B cell (primary cell): ENCODE measurements at regions not wholly inside any gene's neighbourhood (a gene's known extent, or its start where the extent isn't known, plus 50 kb on each side); places are given as distances from the start of the nearest gene placed in this dataset.

Source experiments
- ATAC-seq: fragments of 200-7000 bp; cut with Tn5 transposase; one replicate; pipeline ENCODE4 v1.10.0; 2021; ENCODE audit warnings: low read depth, mild to moderate bottlenecking, moderate number of reproducible peaks, moderate library complexity
- CTCF ChIA-PET: fragments of 350-600 bp; sonication (Branson Sonifier 250); formaldehyde crosslinking; loops from one replicate; lab custom pipeline; 2021; ENCODE audit warnings: antibody characterized with exemption, inconsistent platforms; lab: Charles Lee
- POLR2A ChIA-PET: fragments of 350-600 bp; sonication (Branson Sonifier 250); formaldehyde crosslinking; loops from one replicate; lab custom pipeline; 2021; ENCODE audit warnings: antibody characterized with exemption; lab: Charles Lee
- DNase-seq: peaks from one replicate; pipeline ENCODE4 v3.0.0; 2013
- H2AFZ ChIP-seq: 2 replicates; pipeline ENCODE4 v1.6.1; 2012; ENCODE audit warnings: mild to moderate bottlenecking, low read depth, low read length; ENCODE audit not compliant: insufficient read depth, poor library complexity, severe bottlenecking
- H3K27ac ChIP-seq, 2 donors: 1 replicate in 1 of 2; 2 replicates in 1 of 2; pipeline ENCODE4 v1.5.1; 2012 to 2013; ENCODE audit warnings: low read length in 2 of 2, mild to moderate bottlenecking in 2 of 2, moderate library complexity in 1 of 2
- H3K27me3 ChIP-seq, 4 experiments: fragments of 200-600 bp in 1 of 4; sonication (generic) in 1 of 4; replicated peaks in 1 of 4; 1 replicate in 2 of 4; 2 replicates in 2 of 4; pipeline versions ENCODE4 v1.6.1 to v1.7.0; 2013 to 2016; ENCODE audit warnings: low read length in 3 of 4, mild to moderate bottlenecking in 2 of 4, mixed read lengths in 1 of 4, moderate library complexity in 1 of 4; ENCODE audit not compliant: insufficient read depth in 4 of 4, control insufficient read depth in 3 of 4; ENCODE audit errors: control extremely low read depth in 1 of 4
- H3K36me3 ChIP-seq, 2 experiments: replicated peaks in 1 of 2; 1 replicate in 1 of 2; 2 replicates in 1 of 2; pipeline versions ENCODE4 v1.6.1 to v1.7.1; 2013; ENCODE audit warnings: low read length in 1 of 2; ENCODE audit not compliant: insufficient read depth in 2 of 2, control insufficient read depth in 1 of 2; ENCODE audit errors: control extremely low read depth in 1 of 2, extremely low read depth in 1 of 2
- H3K4me1 ChIP-seq, 2 donors: fragments of 200-600 bp in 1 of 2; sonication (generic) in 1 of 2; 1 replicate in 1 of 2; 2 replicates in 1 of 2; pipeline versions ENCODE4 v1.5.1 to v1.6.1; 2013 to 2017; ENCODE audit warnings: low read length in 2 of 2; ENCODE audit not compliant: control insufficient read depth in 2 of 2, insufficient read depth in 2 of 2
- H3K4me2 ChIP-seq: replicated peaks from 2 replicates; pipeline ENCODE3; 2012; ENCODE audit warnings: mild to moderate bottlenecking, low read depth, low read length; ENCODE audit not compliant: poor library complexity, severe bottlenecking
- H3K4me3 ChIP-seq, 5 experiments: fragments of 200-600 bp in 1 of 5; sonication (generic) in 1 of 5; 1 replicate in 3 of 5; 2 replicates in 2 of 5; pipeline versions ENCODE4 v1.5.1 to v1.7.0; 2011 to 2016; ENCODE audit warnings: low read length in 4 of 5, mild to moderate bottlenecking in 4 of 5, low read depth in 2 of 5, control low read depth in 1 of 5, moderate library complexity in 1 of 5; ENCODE audit not compliant: insufficient read depth in 1 of 5; ENCODE audit errors: control extremely low read depth in 1 of 5, extremely low read depth in 1 of 5
- H3K79me2 ChIP-seq: fragments of 200-600 bp; sonication (generic); one replicate; pipeline ENCODE4 v1.6.0; 2016; ENCODE audit warnings: low read length; ENCODE audit not compliant: control insufficient read depth, insufficient read depth
- H3K9ac ChIP-seq: fragments of 200-600 bp; sonication (generic); 2 replicates; pipeline ENCODE4 v1.6.1; 2017; ENCODE audit warnings: mild to moderate bottlenecking, low read length, moderate library complexity
- H3K9me3 ChIP-seq, 3 donors: one replicate each; pipeline versions ENCODE4 v1.6.1 to v1.7.1; 2013; ENCODE audit warnings: low read length in 2 of 3; ENCODE audit not compliant: control insufficient read depth in 2 of 3, insufficient read depth in 1 of 3; ENCODE audit errors: control extremely low read depth in 1 of 3
- H4K20me1 ChIP-seq: 2 replicates; pipeline ENCODE4 v1.6.0; 2012; ENCODE audit warnings: mild to moderate bottlenecking, low read length; ENCODE audit not compliant: insufficient read depth, control insufficient read depth, poor library complexity, severe bottlenecking
- H3K27ac Mint-ChIP-seq: one replicate; pipeline ENCODE4 v1.8.0; 2021; ENCODE audit warnings: mixed read lengths
- H3K27me3 Mint-ChIP-seq: one replicate; pipeline ENCODE4 v1.8.0; 2021; ENCODE audit warnings: mixed read lengths
- H3K4me1 Mint-ChIP-seq: one replicate; pipeline ENCODE4 v1.8.0; 2021; ENCODE audit warnings: mixed read lengths
- H3K4me3 Mint-ChIP-seq: one replicate; pipeline ENCODE4 v1.8.0; 2021; ENCODE audit warnings: mixed read lengths
- H3K9me3 Mint-ChIP-seq: one replicate; pipeline ENCODE4 v1.8.0; 2022; ENCODE audit warnings: mixed read lengths; ENCODE audit not compliant: insufficient read depth
- CTCF ChIP-seq: fragments of 200-600 bp; IDR thresholded peaks from one replicate; pipeline ENCODE4 v1.8.0; 2022; ENCODE audit warnings: antibody characterized with exemption, mild to moderate bottlenecking
- EZH2 ChIP-seq: IDR thresholded peaks from 2 replicates; pipeline ENCODE4 v1.6.1; 2012; ENCODE audit warnings: borderline replicate concordance, low read depth, mild to moderate bottlenecking, moderate library complexity, low read length; ENCODE audit not compliant: insufficient read depth, poor library complexity, severe bottlenecking
- WGBS: methylation state at CpG from one replicate; pipeline ENCODE4 v1.1.5; 2013; ENCODE audit warnings: missing lambda C conversion rate; ENCODE audit not compliant: insufficient coverage; 5-methylcytosine and 5-hydroxymethylcytosine counted together
- intact Hi-C: fragments of 100-400 bp; cut with micrococcal nuclease; formaldehyde crosslinking; loops from one replicate; pipeline ENCODE4 v1.10.0; 2022

GRCh38 chr6:3608159-3608558 lies 143.4 kb downstream of the PXDC1 start:
- H3K79me2 ChIP-seq, result no peaks in the 10 kb centered on the region
- no peak overlapping the region for H3K4me3 ChIP-seq
- no peak overlapping the region for H3K27ac ChIP-seq
- H3K27me3 ChIP-seq, result peaks cover 0 to 8% (median 2%) of the 10 kb centered on the region in 4 experiments
- H3K4me1 Mint-ChIP-seq, result no peaks in the 10 kb centered on the region
- intact Hi-C loops, result no loop called here
- no peak overlapping the region for H2AFZ ChIP-seq
- H3K9me3 ChIP-seq, result peaks cover 0 to 6% (median 0%) of the 10 kb centered on the region in 3 donors
- H3K27me3 Mint-ChIP-seq, result peaks cover 36% of the 10 kb centered on the region
- no peak for TF ChIP-seq CTCF
- TF ChIP-seq EZH2, result no peak
- no peaks in the 10 kb centered on the region for H4K20me1 ChIP-seq
- H3K4me1 ChIP-seq, result no peaks in the 10 kb centered on the region
- no peak overlapping the region for H3K4me3 Mint-ChIP-seq
- no peaks in the 10 kb centered on the region for H3K36me3 ChIP-seq
- ChIA-PET CTCF (no interaction called here), POLR2A (no interaction called here)
- H3K9ac ChIP-seq, result no peak overlapping the region
- peaks cover 4% of the 10 kb centered on the region for H3K9me3 Mint-ChIP-seq
- DNase-seq, result no peak
- 96% methylated on average over 9 of the region's 10 CpGs for WGBS
- H3K27ac Mint-ChIP-seq, result no peak overlapping the region
- ATAC-seq, result no peak
- no peak overlapping the region for H3K4me2 ChIP-seq

GRCh38 chr6:3607599-3607998 lies 143.9 kb downstream of the PXDC1 start:
- no peak overlapping the region for H3K4me3 ChIP-seq
- peaks cover 33% of the 10 kb centered on the region for H3K27me3 Mint-ChIP-seq
- H3K27me3 ChIP-seq, result peaks cover 0 to 8% (median 2%) of the 10 kb centered on the region in 4 experiments
- no peak overlapping the region for H3K27ac Mint-ChIP-seq
- peaks cover 0 to 12% (median 4%) of the 10 kb centered on the region in 3 donors for H3K9me3 ChIP-seq
- no peak overlapping the region for H2AFZ ChIP-seq
- intact Hi-C loops, result no loop called here
- H3K4me1 ChIP-seq, result no peaks in the 10 kb centered on the region
- no peaks in the 10 kb centered on the region for H3K79me2 ChIP-seq
- peaks cover 5% of the 10 kb centered on the region for H3K9me3 Mint-ChIP-seq
- no peaks in the 10 kb centered on the region for H3K36me3 ChIP-seq
- H3K4me1 Mint-ChIP-seq, result no peaks in the 10 kb centered on the region
- H3K9ac ChIP-seq, result no peak overlapping the region
- H3K4me3 Mint-ChIP-seq, result no peak overlapping the region
- H3K4me2 ChIP-seq, result no peak overlapping the region
- ChIA-PET CTCF (no interaction called here), POLR2A (no interaction called here)
- 92% methylated on average over 8 of the region's 8 CpGs for WGBS
- no peak overlapping the region for H3K27ac ChIP-seq
- no peak for ATAC-seq
- no peak for TF ChIP-seq EZH2
- no peak for TF ChIP-seq CTCF
- no peaks in the 10 kb centered on the region for H4K20me1 ChIP-seq
- no peak for DNase-seq
